ENCODE measurements at regions not wholly inside any gene's neighbourhood (a gene's known extent, or its start where the extent isn't known, plus 50 kb on each side); places are given as distances from the start of the nearest gene placed in this dataset.

GRCh38 chr9:80883826-80884579, 805.3 kb downstream of the TLE1 start:
- DNase-seq (ENCODE audit: low spot score in 2 of 2): no peak
- no peak for FAIRE-seq

- FAIRE-seq (no peak), DNase-seq (ENCODE audit: low spot score in 2 of 2) (no peak)
These were observed 805.9 kb downstream of the TLE1 start for GRCh38 chr9:80883426-80883825.

- DNase-seq (ENCODE audit: low spot score in 2 of 2): no peak
These were observed 807.4 kb downstream of the TLE1 start for GRCh38 chr9:80881940-80882339.

GRCh38 chr9:80881320-80881719, 808.0 kb downstream of the TLE1 start:
- FAIRE-seq (no peak), DNase-seq (ENCODE audit: low spot score in 2 of 2) (no peak)

More at GRCh38 chr9:80881940-80882339, 807.4 kb downstream of the TLE1 start:
- no peak for FAIRE-seq

- DNase-seq (ENCODE audit: low spot score in 2 of 2) (no peak), FAIRE-seq (no peak)
These were observed 810.8 kb downstream of the TLE1 start for GRCh38 chr9:80878556-80878955.

GRCh38 chr9:80875947-80876346, 813.4 kb downstream of the TLE1 start:
- DNase-seq (ENCODE audit: low spot score in 2 of 2) (no peak), FAIRE-seq (no peak)

- no peak for FAIRE-seq
- no peak for DNase-seq (ENCODE audit: low spot score in 2 of 2)
These were observed 815.1 kb downstream of the TLE1 start for GRCh38 chr9:80874276-80874675.

GRCh38 chr9:80873861-80874260, 815.5 kb downstream of the TLE1 start:
- FAIRE-seq (no peak), DNase-seq (ENCODE audit: low spot score in 2 of 2) (no peak)

GRCh38 chr9:80871596-80871995, 817.8 kb downstream of the TLE1 start:
- FAIRE-seq (no peak), DNase-seq (ENCODE audit: low spot score in 2 of 2) (no peak)

- FAIRE-seq (no peak), DNase-seq (ENCODE audit: low spot score in 2 of 2) (no peak)
These were observed 821.6 kb downstream of the TLE1 start for GRCh38 chr9:80867731-80868130.

GRCh38 chr9:80866576-80867227, 822.6 kb downstream of the TLE1 start:
- DNase-seq (ENCODE audit: low spot score in 2 of 2) (no peak), FAIRE-seq (no peak)

GRCh38 chr9:80866121-80866520, 823.2 kb downstream of the TLE1 start:
- no peak for FAIRE-seq
- DNase-seq (ENCODE audit: low spot score in 2 of 2): no peak

GRCh38 chr9:80843028-80843427, 846.3 kb downstream of the TLE1 start:
- FAIRE-seq (peak; percentile 52), DNase-seq (ENCODE audit: low spot score in 2 of 2) (no peak)

- no peak for FAIRE-seq
These were observed 847.0 kb downstream of the TLE1 start for GRCh38 chr9:80842389-80842788.

GRCh38 chr9:80841888-80842287, 847.5 kb downstream of the TLE1 start:
- DNase-seq (ENCODE audit: low spot score in 2 of 2) (no peak), FAIRE-seq (no peak)

More at GRCh38 chr9:80842389-80842788, 847.0 kb downstream of the TLE1 start:
- DNase-seq (ENCODE audit: low spot score in 2 of 2): no peak

GRCh38 chr9:80839821-80840675, 849.3 kb downstream of the TLE1 start:
- DNase-seq (ENCODE audit: low spot score in 2 of 2) (no peak), FAIRE-seq (no peak)

- FAIRE-seq (no peak), DNase-seq (ENCODE audit: low spot score in 2 of 2) (no peak)
These were observed 853.3 kb downstream of the TLE1 start for GRCh38 chr9:80836013-80836412.

- FAIRE-seq (no peak), DNase-seq (ENCODE audit: low spot score in 2 of 2) (no peak)
These were observed 857.6 kb downstream of the TLE1 start for GRCh38 chr9:80831751-80832150.

- no peak for FAIRE-seq
- no peak for DNase-seq (ENCODE audit: low spot score in 2 of 2)
These were observed 877.7 kb downstream of the TLE1 start for GRCh38 chr9:80811656-80812055.

- DNase-seq (ENCODE audit: low spot score in 2 of 2) (no peak), FAIRE-seq (no peak)
These were observed 878.3 kb downstream of the TLE1 start for GRCh38 chr9:80811003-80811402.

GRCh38 chr9:80806671-80807070, 882.7 kb downstream of the TLE1 start:
- FAIRE-seq: no peak

More at GRCh38 chr9:80806671-80807070, 882.7 kb downstream of the TLE1 start:
- no peak for DNase-seq (ENCODE audit: low spot score in 2 of 2)

All from frontal cortex (tissue), 3 donors.